GM18868 (cell line): ENCODE measurements at regions not wholly inside any gene's neighbourhood (a gene's known extent, or its start where the extent isn't known, plus 50 kb on each side); places are given as distances from the start of the nearest gene placed in this dataset.

Source experiments
- ATAC-seq: cut with Tn5 transposase; IDR thresholded peaks from one replicate; pipeline ENCODE4 v1.9.1; 2021; ENCODE audit warnings: mild to moderate bottlenecking, moderate library complexity; ENCODE audit not compliant: unreplicated experiment

- no peak for ATAC-seq
Measured at GRCh38 chr16:64138006-64138405, 983.9 kb downstream of the CDH11 start.

DNA sequence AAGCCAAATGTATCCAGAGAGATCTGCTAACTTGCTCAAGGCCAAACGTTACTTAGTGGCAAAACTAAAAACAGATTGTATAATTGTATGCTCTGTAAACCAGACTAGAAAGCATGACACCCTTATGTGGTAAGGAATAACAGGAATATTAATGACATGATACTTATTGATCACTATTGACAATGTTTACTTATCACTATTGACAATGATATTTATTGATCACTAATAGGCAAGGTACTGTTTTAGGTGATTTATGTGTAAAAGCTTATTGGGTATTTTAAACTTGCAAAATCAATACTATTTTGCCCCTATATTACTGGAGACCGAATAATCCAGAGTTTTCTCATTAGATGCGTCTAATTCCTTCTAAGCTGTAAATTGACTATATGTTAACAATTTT lies 985.1 kb downstream of the CDH11 start:
- no peak for ATAC-seq

GRCh38 chr16:64136314-64136713 lies 985.5 kb downstream of the CDH11 start:
- no peak for ATAC-seq

- no peak for ATAC-seq
Measured at GRCh38 chr16:64133366-64133765, 988.5 kb downstream of the CDH11 start.

GRCh38 chr16:64132759-64133361 lies 989.0 kb downstream of the CDH11 start:
- no peak for ATAC-seq

GRCh38 chr16:64132190-64132589 lies 989.7 kb downstream of the CDH11 start:
- ATAC-seq, result no peak

DNA sequence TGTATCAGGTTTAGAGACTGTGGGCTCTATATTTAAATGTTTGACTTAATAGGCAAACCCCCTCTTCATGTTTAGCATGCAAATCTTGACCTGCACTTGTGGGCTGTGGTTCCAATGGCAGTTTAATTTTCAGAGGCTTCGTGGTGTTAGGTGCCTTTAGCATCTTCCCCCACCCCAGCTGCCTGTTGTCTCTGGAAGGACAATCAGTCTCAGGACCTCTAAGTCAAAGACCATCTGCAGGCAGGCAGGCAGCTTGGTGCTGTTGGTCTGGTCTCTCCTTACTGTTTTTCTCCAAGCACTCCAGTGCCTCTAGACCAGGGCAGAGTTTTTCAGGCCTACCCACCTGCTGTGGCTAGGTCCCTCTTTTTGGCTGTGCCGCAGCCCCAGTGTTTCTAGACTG lies 990.4 kb downstream of the CDH11 start:
- ATAC-seq, result no peak

DNA sequence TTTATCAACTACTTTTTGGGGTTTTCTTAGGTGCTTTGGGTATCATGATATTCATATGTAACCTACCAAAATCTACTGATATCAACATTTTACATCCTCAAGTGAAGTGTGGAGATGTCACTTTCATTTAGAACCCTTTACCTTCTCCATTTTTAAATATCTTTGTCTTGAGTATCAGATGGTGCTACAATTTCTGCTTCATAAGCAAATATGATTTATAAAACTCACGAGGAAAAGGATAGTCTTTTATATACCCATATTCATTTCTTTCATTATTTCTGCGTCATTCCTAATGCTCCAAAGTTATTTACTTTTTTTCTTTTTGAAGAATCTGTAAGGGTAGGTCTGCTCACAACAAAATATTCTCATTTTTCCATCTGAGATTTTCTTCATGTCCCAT lies 991.7 kb downstream of the CDH11 start:
- no peak for ATAC-seq

GRCh38 chr16:64122177-64122576 lies 999.7 kb downstream of the CDH11 start:
- no peak for ATAC-seq

DNA sequence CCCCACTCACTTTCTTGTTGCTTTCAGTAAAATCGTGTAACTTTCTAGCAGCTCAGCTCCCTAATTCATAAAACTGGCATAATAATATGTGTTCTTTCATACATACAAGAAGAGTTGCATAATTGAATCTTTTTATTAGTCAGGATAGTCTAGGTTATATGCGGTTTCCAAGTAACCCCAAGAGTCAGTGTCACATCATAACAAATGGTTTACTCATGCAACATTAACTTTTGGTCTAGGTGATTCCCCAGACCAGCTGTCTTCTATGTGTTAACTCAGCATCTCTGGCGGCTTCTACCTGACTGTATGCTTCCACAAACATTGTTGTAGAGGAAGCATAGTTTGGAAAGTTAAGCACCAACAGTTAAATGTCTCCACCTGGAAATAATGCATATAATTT lies 1000.4 kb downstream of the CDH11 start:
- no peak for ATAC-seq

DNA sequence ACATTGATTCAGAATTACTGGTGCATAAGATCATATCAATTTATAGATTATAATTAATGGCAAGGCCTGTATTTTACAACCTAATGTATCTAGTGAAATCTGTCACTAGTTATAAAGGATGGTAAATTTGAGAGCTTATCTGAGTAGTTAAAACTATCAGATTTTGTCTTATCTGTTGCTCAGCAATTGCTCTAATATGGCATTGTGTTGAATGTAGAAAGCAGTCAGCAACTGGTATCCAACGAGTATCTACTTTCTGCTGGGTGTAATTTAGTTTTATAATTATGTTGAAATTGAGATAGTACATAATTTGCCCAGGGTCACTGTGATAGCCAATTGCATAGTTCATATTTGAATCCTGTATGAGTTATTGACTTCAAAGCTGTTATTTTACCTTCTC lies 1005.7 kb downstream of the CDH11 start:
- no peak for ATAC-seq

DNA sequence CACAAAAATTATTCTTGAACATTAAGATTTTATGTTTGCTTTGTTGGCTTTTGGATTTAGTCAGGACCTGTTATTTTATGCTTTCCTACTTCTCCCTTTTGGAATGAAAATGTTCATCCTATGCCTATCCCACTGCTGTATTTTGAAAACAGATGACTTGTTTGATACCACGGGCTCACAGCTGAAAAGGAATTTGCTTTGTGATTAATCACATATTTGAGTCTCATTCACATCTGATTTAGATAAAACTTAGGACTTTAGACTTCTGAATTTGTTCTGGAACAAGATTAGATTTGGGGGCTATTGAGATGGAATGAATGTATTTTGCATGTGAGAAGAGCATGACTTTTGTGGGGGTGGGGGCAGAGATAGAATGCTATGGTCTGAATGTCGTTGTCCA lies 1012.6 kb downstream of the CDH11 start:
- no peak for ATAC-seq

DNA sequence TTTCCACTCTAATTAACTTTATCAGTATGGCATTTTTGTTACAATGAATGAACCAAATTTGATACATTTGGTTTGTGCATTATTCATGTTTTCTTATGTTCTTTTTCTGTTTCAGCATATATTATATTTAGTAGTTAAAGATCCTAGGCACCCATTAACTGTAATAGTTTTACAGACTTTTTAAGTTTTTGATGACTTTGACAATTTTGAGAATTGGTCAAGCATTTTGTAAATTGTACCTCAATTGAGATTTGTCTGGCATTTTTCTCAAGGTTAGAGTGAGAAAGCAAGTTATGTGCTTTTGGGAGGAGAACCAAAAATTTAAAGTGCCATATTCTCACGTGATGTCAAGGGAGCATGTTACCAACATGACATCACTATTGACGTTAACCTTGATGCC lies 1019.2 kb downstream of the CDH11 start:
- no peak for ATAC-seq

DNA sequence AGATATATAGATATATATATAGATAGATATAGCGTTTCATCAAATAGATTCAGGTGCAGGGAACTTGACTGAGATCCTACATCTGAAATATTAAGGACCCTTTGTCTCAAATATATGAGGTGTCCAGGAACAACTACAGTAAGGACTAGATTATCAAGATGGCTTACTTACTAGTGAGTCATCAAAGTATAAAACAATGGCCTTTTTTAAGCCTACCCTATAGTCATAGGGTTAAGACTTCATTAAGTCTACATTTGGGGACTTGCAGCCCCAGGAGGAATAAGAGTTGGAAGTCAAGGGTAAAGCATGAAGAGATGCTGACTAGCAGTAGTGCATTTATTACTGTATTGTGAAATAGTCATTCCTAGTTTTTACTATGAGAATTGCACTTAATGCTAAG lies 1023.4 kb downstream of the CDH11 start:
- no peak for ATAC-seq

- no peak for ATAC-seq
Measured at GRCh38 chr16:64096689-64097088, 1025.2 kb downstream of the CDH11 start.

GRCh38 chr16:64094992-64095634 lies 1026.8 kb downstream of the CDH11 start:
- ATAC-seq, result no peak

- no peak for ATAC-seq
Measured at GRCh38 chr16:64094181-64094965, 1027.5 kb downstream of the CDH11 start.

DNA sequence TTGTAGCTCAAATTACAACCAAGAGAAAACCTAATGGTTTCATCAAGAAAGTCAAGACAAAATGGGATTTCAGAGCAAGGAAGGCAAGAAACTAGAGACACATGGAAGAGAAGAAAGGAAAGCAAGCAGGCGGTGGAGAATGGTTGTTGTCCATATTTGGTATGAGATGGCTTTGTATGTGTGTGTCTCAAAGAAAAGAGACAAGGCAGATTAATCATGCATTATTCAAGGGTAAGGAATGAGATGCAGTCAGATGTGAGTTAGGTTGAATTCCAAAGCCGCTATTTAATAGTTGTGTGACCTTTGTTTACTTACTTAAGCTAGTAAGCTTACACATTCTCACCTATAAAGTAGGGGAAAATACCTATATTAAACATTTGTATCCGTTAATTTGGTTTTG lies 1029.6 kb downstream of the CDH11 start:
- ATAC-seq, result no peak

GRCh38 chr16:64090327-64090726 lies 1031.5 kb downstream of the CDH11 start:
- ATAC-seq, result no peak

DNA sequence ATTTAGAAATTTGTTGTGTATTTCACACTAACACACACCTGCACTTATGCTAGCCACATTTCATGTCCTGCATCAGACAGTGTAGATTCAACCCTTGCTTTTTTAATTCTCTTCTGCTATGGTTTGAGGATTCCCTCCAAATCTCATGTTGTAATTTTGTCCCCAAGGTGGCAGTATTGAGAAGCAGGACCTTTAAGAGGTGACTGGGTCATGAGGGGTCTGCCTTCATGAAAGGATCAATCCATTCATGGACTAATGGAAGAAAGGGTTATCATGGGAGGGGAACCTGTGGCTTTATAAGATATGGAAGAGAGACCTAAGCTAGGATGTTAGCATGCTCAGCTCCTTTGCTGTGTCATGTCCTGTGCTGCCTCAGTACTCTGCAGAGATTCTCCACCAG lies 1032.2 kb downstream of the CDH11 start:
- no peak for ATAC-seq

- ATAC-seq, result no peak
Measured at GRCh38 chr16:64088838-64089237, 1033.0 kb downstream of the CDH11 start.

DNA sequence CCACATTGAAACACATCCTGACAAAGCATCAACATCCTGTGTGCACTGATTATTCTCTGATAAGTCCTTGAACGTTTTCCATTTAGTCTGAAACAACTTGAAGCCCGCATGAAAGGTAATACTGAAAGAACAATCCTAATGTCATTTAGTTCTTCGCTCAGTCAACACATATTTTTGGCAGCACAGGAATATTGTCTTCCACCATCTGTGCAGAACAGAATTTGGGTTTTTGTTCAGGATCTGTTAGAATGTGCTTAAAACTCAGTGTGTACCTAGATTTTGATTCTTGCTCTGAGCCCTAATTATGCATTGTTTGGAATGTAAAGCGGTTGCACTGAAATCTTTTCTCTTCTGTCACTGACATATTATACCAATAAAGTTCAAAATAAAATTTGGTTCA lies 1036.6 kb downstream of the CDH11 start:
- no peak for ATAC-seq
